HG03159 (cell line): ENCODE measurements at regions not wholly inside any gene's neighbourhood (a gene's known extent, or its start where the extent isn't known, plus 50 kb on each side); places are given as distances from the start of the nearest gene placed in this dataset.

Experiments
- ATAC-seq: cut with Tn5 transposase; IDR thresholded peaks from one replicate; pipeline ENCODE4 v1.9.1; 2021; ENCODE audit warnings: mild to moderate bottlenecking, moderate library complexity; ENCODE audit not compliant: unreplicated experiment

DNA sequence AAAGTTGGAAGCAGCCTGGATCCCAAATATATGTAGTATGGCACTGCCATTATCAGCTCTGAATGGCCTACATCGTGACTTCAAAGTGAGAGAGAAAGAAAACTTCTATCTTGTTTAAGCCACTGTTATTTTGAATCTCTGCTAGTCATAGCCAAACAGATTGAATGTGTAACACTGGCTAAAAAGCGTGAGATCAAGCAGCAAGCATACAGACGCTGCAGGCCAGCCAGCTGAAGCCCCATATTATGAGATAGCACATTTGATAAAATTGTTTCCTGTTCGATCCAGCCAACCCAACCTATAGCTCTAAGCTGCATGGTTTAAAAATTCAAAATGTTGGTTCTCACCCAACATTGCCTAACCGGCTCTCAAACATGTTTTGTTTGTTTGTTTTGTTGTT, 95.0 kb downstream of the DUSP6 start:
- ATAC-seq: no peak

DNA sequence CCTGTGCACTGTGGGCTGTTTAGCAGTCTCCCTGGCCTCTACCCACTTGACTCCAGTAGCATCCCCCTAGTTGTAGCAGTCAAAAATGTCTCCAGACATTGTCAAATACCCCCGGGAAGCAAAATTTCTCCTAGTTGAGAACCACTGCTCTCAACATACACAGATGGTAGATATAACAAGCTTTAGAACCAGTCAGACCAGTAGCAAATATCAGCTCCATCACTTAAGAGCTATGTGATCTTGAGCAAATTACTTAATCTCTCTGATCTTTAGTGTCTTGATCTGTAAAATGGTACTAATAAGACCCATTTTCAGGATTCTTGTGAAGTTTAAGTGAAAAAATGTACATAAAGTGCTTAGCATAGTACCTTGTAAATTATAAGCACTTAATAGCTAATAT, 96.2 kb downstream of the DUSP6 start:
- no peak for ATAC-seq

DNA sequence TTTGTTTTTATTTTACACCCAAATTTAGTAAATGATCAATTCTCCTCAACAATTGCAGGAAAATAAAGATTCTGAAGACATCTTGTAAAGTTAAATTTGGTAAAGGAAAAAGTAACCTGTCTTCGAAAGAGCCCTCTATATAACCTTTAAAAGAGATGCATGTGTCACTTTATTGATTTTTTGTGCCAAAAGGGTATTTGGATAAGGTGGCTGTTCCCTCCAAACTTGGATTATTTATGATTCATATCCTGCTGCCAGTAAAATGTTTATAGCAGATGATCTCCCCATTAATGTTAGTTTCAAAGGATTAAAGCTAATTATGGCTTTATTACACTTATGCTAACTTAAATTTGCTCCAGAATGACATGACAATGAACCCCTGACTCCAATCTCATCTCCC, 98.8 kb downstream of the DUSP6 start:
- no peak for ATAC-seq

DNA sequence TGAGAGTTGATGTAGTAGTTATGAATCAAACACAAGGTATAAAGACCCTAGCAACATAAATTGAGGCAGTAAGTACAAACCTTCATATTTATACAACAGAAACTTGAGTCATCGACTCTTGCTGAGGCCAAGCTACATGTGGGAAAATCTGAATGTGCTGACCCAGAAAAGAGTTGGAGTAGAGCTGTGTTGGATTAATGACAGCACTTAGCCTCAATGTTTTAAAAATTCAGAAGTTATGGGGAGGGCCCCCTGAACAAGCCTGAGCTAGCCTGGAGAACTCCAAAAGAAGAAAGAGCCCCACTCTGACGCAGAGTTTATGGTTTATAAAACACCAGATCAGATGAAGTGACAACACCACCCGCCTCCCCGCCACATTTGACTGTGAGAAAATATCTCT, 100.0 kb downstream of the DUSP6 start:
- ATAC-seq: no peak

DNA sequence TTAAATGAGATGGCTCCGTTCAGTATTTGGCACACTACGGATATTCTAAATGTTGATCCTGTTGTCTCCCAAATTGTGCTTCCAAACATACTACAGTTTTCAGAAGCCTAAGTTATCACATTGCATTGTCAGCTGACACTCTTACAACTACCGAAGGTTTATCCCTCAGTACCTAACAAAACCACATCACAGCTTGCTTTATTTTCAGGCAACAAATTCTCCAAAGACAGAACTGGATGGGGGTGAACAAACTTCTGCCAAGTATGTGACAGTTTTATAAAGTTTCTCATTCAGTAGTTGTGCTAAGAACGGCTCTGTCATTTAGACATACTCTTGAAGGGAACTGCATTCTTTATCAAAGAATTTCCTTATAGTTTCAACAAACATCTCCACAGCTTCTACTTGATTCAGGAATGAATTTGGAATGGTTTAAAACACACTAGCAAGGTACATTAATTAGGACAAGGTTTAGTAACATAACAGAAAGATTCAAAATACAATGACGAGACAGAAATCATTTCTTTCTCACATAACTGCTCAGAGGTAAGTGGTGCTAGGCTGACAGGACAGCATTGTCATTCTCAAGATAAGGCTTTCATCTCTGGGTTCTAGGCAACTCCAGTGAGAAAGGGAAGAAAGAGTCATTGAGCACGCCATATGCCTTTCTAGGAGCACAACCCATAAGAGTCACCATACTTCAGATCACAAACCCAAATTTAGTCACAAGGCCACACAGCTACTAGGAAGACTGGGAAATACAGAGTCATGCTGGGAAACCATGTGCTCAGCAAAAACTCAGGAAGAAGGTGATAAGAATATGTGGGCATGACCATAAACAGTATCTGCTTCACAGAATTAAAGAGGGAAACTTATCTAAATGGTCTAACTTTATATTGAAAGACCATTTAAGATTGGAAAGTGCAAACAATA, 100.7 kb downstream of the DUSP6 start:
- ATAC-seq: no peak

DNA sequence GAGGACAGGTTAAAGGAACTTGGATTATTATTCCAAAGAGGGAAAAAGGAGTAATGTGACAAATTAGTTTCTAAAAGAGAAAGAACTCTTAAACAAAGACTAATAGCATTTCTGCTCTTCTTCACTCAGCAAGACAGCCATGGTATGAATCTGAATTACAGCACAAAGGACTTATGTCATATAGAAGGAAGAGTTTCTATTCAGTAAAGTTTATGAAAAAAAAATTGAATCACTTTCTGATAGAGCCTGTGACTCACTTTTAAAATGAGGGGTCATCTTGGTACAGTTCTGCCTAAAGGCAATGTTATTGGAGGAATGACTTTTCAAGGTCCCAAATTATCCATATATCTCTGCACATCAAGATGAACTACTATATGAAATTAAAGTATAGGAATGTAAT, 101.7 kb downstream of the DUSP6 start:
- no peak for ATAC-seq

DNA sequence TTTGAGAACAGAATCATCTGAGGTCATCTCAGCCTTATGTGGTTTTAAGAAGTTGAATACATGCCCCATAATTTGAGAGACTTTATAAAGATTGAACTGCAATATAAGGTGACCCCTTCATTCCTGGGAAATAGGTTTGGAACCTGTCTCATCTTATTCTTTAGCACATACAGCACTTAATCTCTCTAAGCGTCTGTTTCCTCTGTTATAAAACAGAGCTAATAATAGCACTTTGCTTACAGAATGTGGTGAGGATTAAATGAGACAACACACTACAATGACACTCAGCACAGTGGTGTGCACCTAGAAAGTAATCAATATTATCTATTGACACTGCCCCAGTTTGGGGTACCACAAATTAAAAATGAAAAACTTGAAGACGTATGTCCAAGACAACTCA, 102.1 kb downstream of the DUSP6 start:
- no peak for ATAC-seq

DNA sequence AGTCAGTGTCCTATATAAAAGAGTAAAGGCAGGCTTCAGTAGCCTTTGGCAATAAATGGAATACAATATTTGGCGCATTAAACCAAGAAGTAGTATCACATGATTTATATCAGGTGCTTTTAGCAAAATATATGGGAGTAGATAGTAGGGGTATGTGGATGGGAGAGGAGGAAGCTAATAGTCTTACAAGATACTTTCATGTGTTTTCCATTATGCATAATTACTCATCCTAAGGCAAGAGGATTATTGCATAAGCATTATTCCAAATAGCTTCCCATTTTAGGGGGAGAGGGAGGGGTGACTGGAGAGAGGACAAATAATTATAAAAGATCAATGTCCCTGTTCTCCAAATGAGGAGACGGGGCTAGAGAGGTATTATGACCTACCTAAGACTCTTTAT, 104.3 kb downstream of the DUSP6 start:
- no peak for ATAC-seq

DNA sequence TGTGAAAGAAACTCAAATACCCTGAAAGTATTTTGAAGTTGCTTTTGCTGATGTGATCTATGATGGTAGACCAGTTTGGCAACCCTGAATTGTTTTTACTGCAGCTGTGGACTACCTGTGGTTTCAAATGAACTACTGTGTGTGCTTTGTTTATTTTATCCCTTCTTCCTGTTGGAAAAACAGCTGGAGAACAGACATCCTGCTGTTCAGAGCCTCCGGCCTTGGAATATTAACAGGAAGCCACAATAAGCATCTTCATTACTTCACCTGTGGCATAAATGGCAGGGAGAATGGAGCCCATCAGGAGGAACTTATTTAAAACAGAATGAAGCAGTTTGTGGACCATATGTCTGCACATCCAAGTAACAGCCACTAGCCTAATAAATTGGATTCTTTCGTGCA, 104.8 kb downstream of the DUSP6 start:
- ATAC-seq: no peak

DNA sequence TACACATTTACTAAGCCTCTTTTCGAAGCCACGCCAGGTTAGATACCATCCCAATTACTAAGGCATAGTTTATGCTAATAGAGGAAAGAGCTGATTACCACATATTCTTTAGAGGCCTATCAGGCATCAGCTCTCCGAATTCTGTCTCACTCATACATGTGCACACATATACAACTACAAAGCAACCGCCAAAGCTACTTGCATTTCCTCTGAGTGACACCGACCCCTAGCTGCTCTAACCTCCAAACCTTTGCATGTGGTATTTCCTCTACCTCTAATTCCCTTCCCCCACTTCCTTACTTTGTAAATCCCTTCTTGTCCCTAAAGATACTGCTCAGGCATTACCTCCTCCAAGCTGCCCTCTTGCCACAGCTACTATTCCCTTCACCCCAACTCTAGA, 107.2 kb downstream of the DUSP6 start:
- no peak for ATAC-seq

DNA sequence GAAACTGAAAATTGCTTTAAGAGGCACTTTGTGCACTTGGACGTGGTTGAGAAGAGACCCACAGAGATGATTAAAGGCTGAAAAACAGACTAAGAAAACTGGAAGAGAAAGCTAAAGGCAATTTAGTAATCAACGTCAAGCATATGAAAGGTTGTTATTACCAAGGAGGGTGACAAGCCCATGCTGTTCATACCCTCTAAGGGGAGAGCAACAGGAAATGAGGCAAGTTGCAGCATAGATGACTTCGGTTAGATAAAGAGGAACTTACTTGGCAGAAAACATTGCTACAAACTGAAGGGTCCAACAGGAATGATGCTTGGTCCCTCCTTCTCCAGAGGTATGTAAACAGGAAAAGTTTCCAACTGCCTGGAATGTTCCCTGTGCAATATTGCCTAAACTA, 107.8 kb downstream of the DUSP6 start:
- peak; percentile 73 for ATAC-seq

DNA sequence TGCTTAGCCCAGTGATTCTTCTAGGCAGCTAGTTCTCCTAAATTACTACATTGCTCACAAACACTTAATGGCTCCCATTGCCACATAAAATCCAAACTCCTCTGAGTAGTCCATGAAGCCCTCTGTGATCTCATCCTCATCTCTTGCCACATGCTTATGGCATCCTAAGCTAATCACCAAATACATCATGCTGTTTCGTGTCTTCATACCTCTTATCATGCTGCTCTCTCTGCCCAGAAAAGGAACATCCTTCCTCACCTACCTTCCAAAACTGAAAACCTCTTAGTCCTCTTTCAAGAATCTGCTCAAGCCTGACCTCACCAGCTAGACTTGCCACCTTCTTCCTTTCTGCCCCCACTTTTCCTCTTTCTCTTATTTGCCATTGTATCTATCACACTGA, 108.5 kb downstream of the DUSP6 start:
- ATAC-seq: no peak

DNA sequence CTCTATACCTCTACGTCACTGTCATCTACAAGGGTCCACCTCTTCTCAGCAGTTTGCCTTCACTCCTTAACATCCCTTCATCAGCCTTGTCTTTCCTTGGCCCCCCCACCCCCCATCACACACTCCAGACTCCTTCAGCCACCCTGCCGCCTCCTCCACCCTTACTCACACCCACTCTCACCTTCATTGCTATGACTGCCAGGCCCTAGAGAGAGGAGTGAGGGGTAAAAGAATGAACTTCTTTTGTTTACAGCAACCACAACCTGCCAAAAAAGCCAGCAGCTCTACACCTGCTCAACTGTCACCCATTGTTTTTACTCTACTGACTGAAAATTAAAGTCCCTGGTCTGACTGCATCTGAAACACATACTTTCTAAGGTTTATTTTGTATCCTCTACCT, 112.8 kb downstream of the DUSP6 start:
- no peak for ATAC-seq

DNA sequence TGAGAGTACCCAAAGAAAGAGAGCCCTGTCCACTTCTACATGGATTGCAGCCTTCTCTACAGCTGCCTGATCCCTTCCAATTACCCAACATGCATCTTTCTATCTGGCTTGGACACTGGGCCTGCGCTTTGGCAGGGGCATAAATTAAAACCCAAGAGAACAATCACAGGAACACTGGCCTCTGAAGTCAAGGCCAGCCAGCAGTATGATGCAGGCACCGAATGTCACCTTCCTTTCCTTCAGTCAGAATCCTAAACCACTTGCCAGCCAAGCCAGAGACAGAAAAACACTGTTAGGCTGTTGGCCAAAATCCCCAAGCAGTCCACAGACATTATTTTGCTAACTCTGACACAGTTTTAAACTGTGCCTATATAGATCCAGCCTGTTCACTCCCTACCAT, 113.7 kb downstream of the DUSP6 start:
- ATAC-seq: no peak

DNA sequence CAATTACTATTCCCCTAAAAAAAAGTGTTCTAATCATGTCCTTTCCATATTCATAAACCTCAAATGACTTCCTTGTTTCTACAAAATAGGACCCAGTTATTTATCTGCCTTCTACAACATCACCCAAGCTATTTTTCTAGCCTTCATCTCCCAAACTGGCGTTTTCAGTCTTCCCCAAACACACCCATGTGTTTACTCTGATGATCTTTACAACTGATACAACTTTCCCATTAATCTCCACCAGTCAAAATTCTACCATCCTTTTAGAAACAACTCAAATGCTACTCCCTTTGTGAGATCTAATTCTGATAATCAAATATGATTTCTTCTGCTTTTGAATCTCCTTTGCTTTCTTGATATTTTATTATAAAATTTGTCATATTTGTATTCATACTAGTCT, 114.5 kb downstream of the DUSP6 start:
- ATAC-seq: no peak

DNA sequence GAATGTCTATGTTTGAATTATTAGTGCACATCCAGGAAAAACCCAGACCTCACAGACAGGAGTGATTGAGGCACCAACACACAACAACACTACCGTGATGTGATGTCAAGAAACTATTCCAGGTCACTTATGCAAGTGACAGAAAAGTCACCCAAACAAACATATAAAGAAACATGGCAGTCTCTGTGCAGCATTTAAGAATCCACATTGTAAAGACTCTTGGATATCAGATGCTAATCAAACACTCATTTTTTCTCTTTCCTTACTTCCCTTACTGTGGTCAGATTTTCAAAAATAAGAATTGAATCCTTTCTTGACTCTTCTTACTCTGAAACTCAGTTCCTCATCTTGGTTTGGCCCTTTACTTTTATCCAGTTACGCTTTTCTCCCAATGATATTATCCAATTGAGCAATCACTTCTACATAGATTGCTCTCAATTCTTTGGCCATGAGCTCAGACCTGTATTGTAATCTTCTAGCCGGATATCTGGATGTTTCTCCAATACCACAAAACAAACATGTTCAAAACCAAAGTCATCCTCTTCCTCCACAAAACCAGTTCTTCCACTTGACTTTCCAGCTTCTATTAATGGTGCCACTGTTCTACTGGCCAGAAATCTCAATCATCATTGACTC, 115.4 kb downstream of the DUSP6 start:
- ATAC-seq: no peak

DNA sequence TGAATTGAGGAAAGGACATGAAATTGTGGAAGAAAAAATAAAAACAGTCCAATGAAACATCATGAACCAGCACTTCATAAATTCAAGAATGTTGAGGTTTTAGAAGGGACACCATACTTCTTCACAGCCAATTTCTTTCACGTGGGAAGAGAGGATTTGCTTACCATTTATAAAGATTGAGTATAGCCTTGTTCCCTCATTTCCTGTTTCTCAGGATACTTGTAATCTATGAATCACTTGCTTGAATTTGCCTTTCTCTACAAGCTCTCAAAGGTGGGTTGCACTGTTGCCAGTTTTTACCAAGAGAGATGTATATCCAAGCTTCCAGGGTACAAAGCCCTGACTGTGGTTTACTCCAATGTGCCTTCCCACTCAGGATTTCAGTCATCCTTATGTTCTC, 116.1 kb downstream of the DUSP6 start:
- ATAC-seq: no peak

DNA sequence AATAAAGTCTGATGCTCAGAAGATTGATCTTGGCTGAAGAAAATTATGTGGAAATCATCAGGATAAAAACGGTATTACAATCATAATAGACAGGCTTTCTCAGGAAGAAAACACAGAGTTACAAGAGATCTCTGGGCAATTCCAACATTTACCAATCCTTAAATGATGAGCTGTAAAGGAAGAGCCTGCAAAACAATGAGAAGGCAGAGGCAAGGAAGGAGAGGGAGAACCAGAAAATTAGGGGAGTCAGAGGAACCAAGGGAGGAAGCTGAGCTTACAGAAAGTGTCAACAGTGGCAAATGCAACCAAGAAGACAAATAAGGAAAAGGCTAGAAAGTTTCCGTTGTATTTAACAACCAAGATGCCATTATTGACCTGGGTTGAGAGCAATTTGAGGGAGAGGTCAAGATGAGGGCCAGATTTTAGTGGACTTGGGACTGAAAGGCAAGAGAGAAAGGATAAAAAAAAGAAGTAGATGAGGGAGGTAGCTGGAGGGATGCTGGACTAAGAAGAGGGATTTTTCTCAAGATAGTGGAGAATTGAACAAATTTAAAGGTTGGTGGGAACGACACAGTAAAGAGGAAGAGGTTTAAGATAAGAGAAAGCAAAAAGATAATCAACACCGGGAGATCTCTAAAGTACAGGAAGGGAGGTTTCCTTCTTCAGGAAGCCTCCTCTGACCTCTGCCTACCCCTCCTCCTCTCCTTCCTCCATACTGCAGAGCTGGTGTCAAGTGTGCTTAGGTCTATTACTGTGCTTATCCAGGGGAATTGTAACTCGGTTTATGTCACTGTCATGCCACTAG, 116.9 kb downstream of the DUSP6 start:
- ATAC-seq: no peak

DNA sequence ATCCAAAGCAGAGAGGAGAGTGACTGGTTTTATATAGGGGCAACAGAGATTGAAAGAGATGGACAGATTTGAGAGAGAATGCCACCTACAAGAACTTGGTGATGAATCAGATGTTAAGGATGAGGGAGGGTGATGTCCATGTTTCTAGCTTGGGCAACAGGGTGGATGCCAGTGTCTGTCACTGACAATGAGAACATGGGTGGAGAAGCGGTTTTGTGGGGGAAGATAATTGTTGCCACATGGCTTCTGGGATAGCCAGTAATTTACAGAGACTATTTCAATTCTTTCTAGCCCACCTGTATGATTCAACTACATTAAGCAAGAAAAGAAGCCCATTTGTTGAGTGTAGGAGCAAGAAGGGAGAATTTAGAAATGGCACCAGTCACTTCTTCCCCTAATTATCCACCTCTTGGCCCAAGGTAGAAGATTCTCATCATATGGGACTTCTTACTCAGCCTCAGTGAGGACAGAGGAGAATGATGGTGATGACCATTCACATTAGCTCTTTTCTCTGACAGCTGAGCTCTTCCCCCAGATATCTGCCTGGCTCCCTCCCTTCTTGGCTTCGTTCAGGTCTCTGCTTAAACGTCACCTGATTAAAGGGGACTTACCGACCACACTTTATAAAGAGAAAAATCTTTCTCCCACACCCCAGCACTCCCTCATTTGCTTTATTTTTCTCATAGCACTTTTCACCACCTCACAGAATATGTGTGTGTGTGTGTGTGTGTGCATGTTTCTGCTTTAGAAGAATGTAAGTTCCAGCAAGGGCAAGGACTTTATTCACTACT, 117.8 kb downstream of the DUSP6 start:
- ATAC-seq: no peak

DNA sequence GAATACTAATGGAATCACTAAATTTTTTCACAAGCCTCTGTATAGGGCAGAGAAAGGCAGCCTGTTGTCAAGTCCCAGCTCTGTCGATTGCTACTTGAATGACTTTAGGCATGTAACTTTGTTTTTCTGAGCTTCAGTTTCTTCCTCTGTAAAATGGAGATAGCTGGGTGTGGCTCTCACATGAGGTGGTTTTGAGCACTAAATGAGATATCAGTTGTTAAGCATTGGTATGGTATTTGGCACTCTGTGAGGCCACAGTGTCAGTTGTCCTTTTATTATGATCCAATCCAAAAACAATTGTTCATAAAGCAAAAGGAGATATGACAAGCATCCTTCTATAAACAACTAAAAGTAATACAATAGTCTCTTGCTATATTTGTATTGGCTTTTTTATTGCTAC, 120.6 kb downstream of the DUSP6 start:
- no peak for ATAC-seq
